Heart right ventricle (tissue), 16 donors: ENCODE measurements at regions not wholly inside any gene's neighbourhood (a gene's known extent, or its start where the extent isn't known, plus 50 kb on each side); places are given as distances from the start of the nearest gene placed in this dataset.

Source experiments
- ATAC-seq, 8 donors: fragments of 200-7000 bp; cut with Tn5 transposase; one replicate each; pipeline ENCODE4 v1.9.1; 2020; ENCODE audit warnings: mild to moderate bottlenecking in 8 of 8, moderate library complexity in 8 of 8, moderate number of reproducible peaks in 1 of 8
- DNase-seq, 2 donors: peaks; one replicate each; pipeline ENCODE4 v3.0.0-alpha.2; 2020
- H3K27ac ChIP-seq, 10 donors: fragments of 200-600 bp; sonication (generic) in 2 of 10; one replicate each; pipeline versions ENCODE4 v1.5.0 to v1.8.0; 2020 to 2022; ENCODE audit warnings: mild to moderate bottlenecking in 3 of 10
- H3K27me3 ChIP-seq, 7 donors: fragments of 200-600 bp; one replicate each; pipeline ENCODE4 v1.8.0; 2021 to 2022; ENCODE audit warnings: mild to moderate bottlenecking in 2 of 7
- H3K36me3 ChIP-seq, 9 donors: fragments of 200-600 bp; sonication (generic) in 1 of 9; one replicate each; pipeline versions ENCODE4 v1.5.0 to v1.8.0; 2020 to 2022; ENCODE audit warnings: mild to moderate bottlenecking in 2 of 9
- H3K4me1 ChIP-seq, 9 donors: fragments of 200-600 bp; sonication (generic) in 1 of 9; one replicate each; pipeline versions ENCODE4 v1.5.0 to v1.8.0; 2020 to 2022; ENCODE audit warnings: mild to moderate bottlenecking in 4 of 9
- H3K4me3 ChIP-seq, 10 donors: fragments of 200-600 bp; sonication (generic) in 2 of 10; one replicate each; pipeline versions ENCODE4 v1.5.0 to v1.8.0; 2020 to 2022; ENCODE audit warnings: mild to moderate bottlenecking in 7 of 10, moderate library complexity in 2 of 10
- H3K9me3 ChIP-seq, 11 donors: fragments of 200-600 bp in 10 of 11; sonication (generic) in 2 of 11; one replicate each; pipeline versions ENCODE4 v1.5.0 to v1.8.0; 2013 to 2022; ENCODE audit warnings: mild to moderate bottlenecking in 2 of 11, control low read depth in 1 of 11, moderate library complexity in 1 of 11
- CTCF ChIP-seq, 9 donors: fragments of 200-600 bp; sonication (generic) in 2 of 9; IDR thresholded peaks; one replicate each; pipeline versions ENCODE4 v1.5.0 to v1.8.0; 2021 to 2022; ENCODE audit warnings: antibody characterized with exemption in 9 of 9, mild to moderate bottlenecking in 5 of 9, moderate library complexity in 1 of 9
- WGBS, 2 donors: extraction: QIAGEN DNeasy Blood & Tissue Kit; methylation state at CpG; one replicate each; pipeline ENCODE4 v1.1.7; 2013; ENCODE audit warnings: inconsistent platforms in 1 of 2; 5-methylcytosine and 5-hydroxymethylcytosine counted together
- intact Hi-C, 10 donors: fragments of 100-400 bp; cut with DNase I; formaldehyde crosslinking; loops; one replicate each; pipeline versions ENCODE4 v1.11.1 to v1.14.2; 2022
- donor health status: Arrhythmogenic right ventricular cardiomyopathy.
- donor health status: ischemic (EF 13 %, LVEDD 7.1; RV severe dilation, severe dysfunction).
- donor health status: healthy with polysubstance abuse.
- donor health status: DM: no; HTN: yes; CAD: no.
- donor health status: DM: no; HTN: no; CAD: no.
- donor health status: ischemic (EF 25% LVEDD 6.9; RV normal size, moderate dysfunction).
- donor health status: ischemic (EF 25% LVEDD 5.7; RV mildly dilated, moderate dysfunction).
- donor health status: healthy.
- donor health status: DM: yes; HTN: yes; CAD: no.
- donor health status: Ischemic cardiomyopathy.
- donor health status: ischemic (EF 35%, LVEDD 5.7; RV mildly dilated, moderate dysfunction).
- donor health status: nonischemic (EF 11% LVEDD 7.7; RV severe dilation, severe dysfunction).
- donor health status: DM: yes; HTN: yes; CAD: no.
- donor health status: PGD.
- donor health status: ischemic (EF 29% LVEDD 5.4; RV normal size, mild dysfunction).
- donor health status: nonischemic (EF 23%, LVEDD 6.1; RV moderate dilation, normal function).

- H3K36me3 ChIP-seq = peaks cover 0 to 34% (median 0%) of the 10 kb centered on the region in 9 donors
- H3K27ac ChIP-seq = no peak overlapping the region
- intact Hi-C loops = no loop called here
- H3K27me3 ChIP-seq = no peaks in the 10 kb centered on the region
- whole genome bisulfite sequencing, 2 donors = 94 to 95% methylated on average over 2 of the region's 2 CpGs
- ATAC-seq = no peak
- no peaks in the 10 kb centered on the region for H3K4me1 ChIP-seq
- peaks cover 0 to 3% (median 0%) of the 10 kb centered on the region in 11 donors for H3K9me3 ChIP-seq
- TF ChIP-seq CTCF (IDR thresholded peaks at IDR 0.05) = no peak
- no peak overlapping the region for H3K4me3 ChIP-seq
- DNase-seq = no peak
Measured at GRCh38 chr2:144208924-144209323, 311.0 kb downstream of the ZEB2 start.

- ATAC-seq (no peak), DNase-seq (no peak)
- Histone ChIP-seq H3K4me1 (no peaks in the 10 kb centered on the region), H3K9me3 (peaks cover 0 to 3% (median 0%) of the 10 kb centered on the region in 11 donors), H3K4me3 (no peak overlapping the region), H3K27me3 (no peaks in the 10 kb centered on the region), H3K27ac (no peak overlapping the region), H3K36me3 (peaks cover 0 to 33% (median 0%) of the 10 kb centered on the region in 9 donors)
- WGBS, 2 donors = 95 to 98% methylated on average over 2 of the region's 2 CpGs
- intact Hi-C loops = no loop called here
- no peak for TF ChIP-seq CTCF (IDR thresholded peaks at IDR 0.05)
Measured at GRCh38 chr2:144206019-144206418, 313.9 kb downstream of the ZEB2 start.

GRCh38 chr2:144201868-144202468 is 318.0 kb downstream of the ZEB2 start:
- no peak overlapping the region for H3K27ac ChIP-seq
- WGBS, 2 donors = 83 to 87% methylated on average over 1 of the region's 1 CpG
- no peak overlapping the region for H3K4me3 ChIP-seq
- intact Hi-C loops = no loop called here
- H3K27me3 ChIP-seq = no peaks in the 10 kb centered on the region
- H3K9me3 ChIP-seq = peaks cover 0 to 3% (median 0%) of the 10 kb centered on the region in 11 donors
- H3K4me1 ChIP-seq = peaks cover 0 to 11% (median 0%) of the 10 kb centered on the region in 9 donors
- DNase-seq (no peak), ATAC-seq (no peak)
- no peaks in the 10 kb centered on the region for H3K36me3 ChIP-seq
- TF ChIP-seq CTCF (IDR thresholded peaks at IDR 0.05) = no peak

- Histone ChIP-seq H3K27me3 (no peaks in the 10 kb centered on the region), H3K36me3 (no peaks in the 10 kb centered on the region), H3K4me1 (peaks cover 0 to 11% (median 0%) of the 10 kb centered on the region in 9 donors), H3K27ac (no peak overlapping the region), H3K4me3 (no peak overlapping the region), H3K9me3 (peaks cover 0 to 3% (median 0%) of the 10 kb centered on the region in 11 donors)
- intact Hi-C loops = no loop called here
- ATAC-seq = no peak
- DNase-seq = no peak
- 96 to 97% methylated on average over 6 of the region's 6 CpGs for WGBS, 2 donors
- TF ChIP-seq CTCF (IDR thresholded peaks at IDR 0.05) = no peak
Measured at GRCh38 chr2:144201126-144201525, 318.8 kb downstream of the ZEB2 start.
